GM12878 (cell line): ENCODE measurements at regions not wholly inside any gene's neighbourhood (a gene's known extent, or its start where the extent isn't known, plus 50 kb on each side); places are given as distances from the start of the nearest gene placed in this dataset.

Experiments
- ATAC-seq: fragments of 200-7000 bp; cut with Tn5 transposase; 3 replicates; pipeline ENCODE4 v1.9.1; 2020; ENCODE audit warnings: mild to moderate bottlenecking, moderate library complexity
- BruUV-seq: library from RNA; stranded (reverse); fragments of 400-500 nt; replicated peaks from 2 replicates; lab custom pipeline; 2021; lab: Mats Ljungman, UMichigan
- CTCF ChIA-PET: fragments of 300-600 bp; sonication (Branson Sonifier 250); formaldehyde crosslinking; extraction: SDS; loops from one replicate; lab custom pipeline; 2021; ENCODE audit warnings: inconsistent platforms; lab: Yijun Ruan, JAX
- POLR2A ChIA-PET: fragments of 350-600 bp; formaldehyde crosslinking; extraction: SDS; loops from one replicate; lab custom pipeline; 2021; ENCODE audit warnings: inconsistent platforms; lab: Charles Lee
- RAD21 ChIA-PET: fragments of 300-600 bp; sonication (Branson Sonifier 250); formaldehyde crosslinking; loops from one replicate; lab custom pipeline; 2023; ENCODE audit warnings: antibody characterized with exemption; ENCODE audit not compliant: unreplicated experiment; lab: Charles Lee
- SMC1A ChIA-PET: fragments of 300-600 bp; sonication (Branson Sonifier 250); formaldehyde crosslinking; loops from one replicate; lab custom pipeline; 2023; ENCODE audit not compliant: unreplicated experiment, uncharacterized antibody; lab: Charles Lee
- DNase-seq: peaks from one replicate; pipeline ENCODE4 v3.0.0-alpha.2; 2011; ENCODE audit warnings: low read depth, low spot score
- FAIRE-seq: peaks from 3 replicates; lab custom pipeline; 2011; peaks lifted over from hg19 to GRCh38; lab: Jason Lieb, UNC
- H2AFZ ChIP-seq: 2 replicates; pipeline ENCODE4 v1.6.0; 2011; ENCODE audit warnings: low read depth, low read length, control low read depth; ENCODE audit not compliant: control insufficient read depth
- H3K27ac ChIP-seq: 2 replicates; pipeline ENCODE4 v1.5.1; 2011; ENCODE audit warnings: control low read depth; ENCODE audit not compliant: control insufficient read depth, insufficient read depth
- H3K27me3 ChIP-seq, 2 experiments: replicated peaks in 1 of 2; 2 replicates each; pipeline versions ENCODE4 v1.6.0 to v1.6.1; 2011; ENCODE audit warnings: low read length in 1 of 2; ENCODE audit not compliant: control insufficient read depth in 2 of 2, insufficient read depth in 2 of 2
- H3K36me3 ChIP-seq, 2 experiments: 2 replicates each; pipeline ENCODE4 v1.5.1; 2011; ENCODE audit warnings: low read length in 1 of 2; ENCODE audit not compliant: control insufficient read depth in 2 of 2, insufficient read depth in 2 of 2
- H3K4me1 ChIP-seq: 2 replicates; pipeline ENCODE4 v1.6.1; 2011; ENCODE audit warnings: mild to moderate bottlenecking, low read length, moderate library complexity, mixed read lengths; ENCODE audit not compliant: control insufficient read depth, insufficient read depth
- H3K4me2 ChIP-seq: 2 replicates; pipeline ENCODE4 v1.6.0; 2011; ENCODE audit warnings: control low read depth; ENCODE audit not compliant: control insufficient read depth, insufficient read depth
- H3K4me3 ChIP-seq: fragments of 200-600 bp; sonication (generic); 2 replicates; pipeline ENCODE4 v1.5.1; 2016
- H3K79me2 ChIP-seq: 2 replicates; pipeline ENCODE4 v1.6.0; 2011; ENCODE audit warnings: low read length; ENCODE audit not compliant: control insufficient read depth, insufficient read depth
- H3K9ac ChIP-seq: 2 replicates; pipeline ENCODE4 v1.8.0; 2011; ENCODE audit warnings: low read length, control low read depth, mixed read lengths; ENCODE audit not compliant: control insufficient read depth, insufficient read depth
- H3K9me3 ChIP-seq: replicated peaks from 3 replicates; pipeline ENCODE4 v1.5.1; 2011; ENCODE audit warnings: mild to moderate bottlenecking, low read length; ENCODE audit not compliant: control insufficient read depth, insufficient read depth
- H4K20me1 ChIP-seq: 2 replicates; pipeline ENCODE4 v1.6.0; 2011; ENCODE audit not compliant: control insufficient read depth, insufficient read depth
- CHD4 ChIP-seq: fragments of 200-600 bp; sonication (generic); IDR thresholded peaks from 2 replicates; pipeline ENCODE4 v1.6.1; 2016; ENCODE audit warnings: mild to moderate bottlenecking
- EED ChIP-seq: sonication (generic); IDR thresholded peaks from 2 replicates; pipeline ENCODE4 v1.6.1; 2016; ENCODE audit warnings: antibody characterized with exemption, low read depth
- EGR1 ChIP-seq, 2 experiments: IDR thresholded peaks; 1 replicate in 1 of 2; 2 replicates in 1 of 2; pipeline ENCODE4 v1.6.1; 2011 to 2012; ENCODE audit warnings: low read depth in 2 of 2, low read length in 2 of 2, borderline replicate concordance in 1 of 2, mild to moderate bottlenecking in 1 of 2, moderate library complexity in 1 of 2
- FOS ChIP-seq: IDR thresholded peaks from 3 replicates; pipeline ENCODE4 v1.6.1; 2011; ENCODE audit warnings: borderline replicate concordance; ENCODE audit not compliant: insufficient read length; ENCODE audit errors: extremely low read depth
- HDAC2 ChIP-seq: fragments of 200-600 bp; sonication (generic); IDR thresholded peaks from 2 replicates; pipeline ENCODE4 v1.6.1; 2017
- KAT2A ChIP-seq: conservative IDR thresholded peaks from 2 replicates; pipeline ENCODE4 v1.6.1; 2011; ENCODE audit warnings: low read depth, low read length; ENCODE audit not compliant: control insufficient read depth
- KDM1A ChIP-seq: fragments of 200-600 bp; sonication (generic); IDR thresholded peaks from 2 replicates; pipeline ENCODE4 v1.6.1; 2016; ENCODE audit warnings: borderline replicate concordance
- RCOR1 ChIP-seq: conservative IDR thresholded peaks from 2 replicates; pipeline ENCODE4 v1.6.1; 2012; ENCODE audit warnings: low read depth, low read length, improper control_type of control experiment
- RELA ChIP-seq: fragments of 450-650 bp; IDR thresholded peaks from 2 replicates; pipeline ENCODE4 v1.8.0; 2014; ENCODE audit warnings: borderline replicate concordance; ENCODE audit not compliant: partially characterized antibody
- RFX5 ChIP-seq: IDR thresholded peaks from 2 replicates; pipeline ENCODE4 v1.6.1; 2011; ENCODE audit warnings: low read depth, low read length, improper control_type of control experiment
- SMAD1 ChIP-seq: fragments of 450-650 bp; IDR thresholded peaks from 2 replicates; pipeline ENCODE4 v1.6.1; 2018; ENCODE audit warnings: mild to moderate bottlenecking, low read depth; ENCODE audit not compliant: partially characterized antibody
- ZNF274 ChIP-seq: IDR thresholded peaks from one replicate; pipeline ENCODE4 v1.8.0; 2011; ENCODE audit not compliant: insufficient read length, insufficient read depth
- WGBS: methylation state at CpG from one replicate; pipeline ENCODE4 v1.1.6; 2016; ENCODE audit warnings: low lambda C conversion rate; ENCODE audit not compliant: insufficient replicate concordance, insufficient coverage; ENCODE audit errors: missing lambda C conversion rate; 5-methylcytosine and 5-hydroxymethylcytosine counted together
- in situ Hi-C: fragments of 300-500 bp; cut with MboI; formaldehyde crosslinking; loops from 9 replicates; pipeline ENCODE4 v1.14.3; 2018; ENCODE audit warnings: mixed read lengths
- intact Hi-C: fragments of 100-400 bp; cut with micrococcal nuclease; formaldehyde crosslinking; loops from one replicate; pipeline ENCODE4 v1.14.2; 2022; ENCODE audit not compliant: unreplicated experiment

- no peaks in the 10 kb centered on the region for H3K27me3 ChIP-seq
- TF ChIP-seq RCOR1 (no peak), FOS (no peak), CHD4 (no peak), EGR1 (IDR thresholded peaks at IDR 0.05; ENCODE audit: borderline replicate concordance in 1 of 2, low read depth in 2 of 2, low read length in 2 of 2) (no peak), RFX5 (no peak), RELA (no peak), KDM1A (no peak), ZNF274 (no peak)
- TF ChIP-seq, all 136 proteins: peak for 0
- ChIA-PET CTCF (no interaction called here), POLR2A (no interaction called here), SMC1A (no interaction called here), RAD21 (no interaction called here)
- intact Hi-C loops (no loop called here), in situ Hi-C loops (no loop called here)
- ATAC-seq (no peak), DNase-seq (no peak), FAIRE-seq (no peak)
- no peak overlapping the region for H3K27ac ChIP-seq
- H3K9me3 ChIP-seq: no peaks in the 10 kb centered on the region
- no peak overlapping the region for H2AFZ ChIP-seq
- H3K9ac ChIP-seq: no peak overlapping the region
- H3K4me1 ChIP-seq: no peaks in the 10 kb centered on the region
- no peak overlapping the region for H3K4me2 ChIP-seq
- no peaks in the 10 kb centered on the region for H3K36me3 ChIP-seq
- WGBS: 25% methylated on average over 3 of the region's 3 CpGs
- H3K79me2 ChIP-seq: no peaks in the 10 kb centered on the region
- H4K20me1 ChIP-seq: no peaks in the 10 kb centered on the region
- BruUV-seq: no TSS peak
- no peak overlapping the region for H3K4me3 ChIP-seq
Measured at GRCh38 chr14:38959021-38959420, 144.0 kb downstream of the SEC23A start.

DNA sequence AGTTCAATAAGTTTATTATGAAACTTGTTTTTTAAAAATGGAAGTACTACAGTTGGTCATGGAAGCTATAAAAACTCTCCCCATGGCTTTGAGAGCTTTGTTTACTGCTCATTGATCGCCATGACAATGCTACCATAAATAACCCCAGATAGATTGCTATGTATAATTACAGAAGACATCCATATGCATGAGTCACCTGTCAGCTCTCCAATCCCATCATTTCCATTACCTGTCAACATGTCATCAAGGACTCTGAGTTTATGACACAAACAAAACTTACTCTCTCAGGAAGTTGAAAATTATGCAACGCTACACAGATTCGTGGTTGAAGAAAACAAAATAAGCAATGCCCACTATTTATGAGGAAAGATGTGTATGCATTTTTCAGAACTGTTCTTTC, 144.4 kb downstream of the SEC23A start:
- Histone ChIP-seq H3K79me2 (no peaks in the 10 kb centered on the region), H3K27me3 (no peaks in the 10 kb centered on the region), H3K4me3 (no peak overlapping the region), H3K36me3 (no peaks in the 10 kb centered on the region), H3K4me1 (no peaks in the 10 kb centered on the region), H4K20me1 (no peaks in the 10 kb centered on the region), H3K4me2 (no peak overlapping the region), H2AFZ (no peak overlapping the region), H3K9me3 (no peaks in the 10 kb centered on the region), H3K9ac (no peak overlapping the region), H3K27ac (no peak overlapping the region)
- DNase-seq: no peak
- SMC1A ChIA-PET: no interaction called here
- intact Hi-C loops (no loop called here), in situ Hi-C loops (no loop called here)
- ATAC-seq: no peak
- RAD21 ChIA-PET: no interaction called here
- CTCF ChIA-PET: no interaction called here
- POLR2A ChIA-PET: no interaction called here
- TF ChIP-seq KAT2A: no peak
- no peak for TF ChIP-seq SMAD1
- TF ChIP-seq HDAC2: no peak
- no peak for TF ChIP-seq EED
- no peak for FAIRE-seq
- BruUV-seq: no TSS peak
- WGBS: 10% methylated on average over 3 of the region's 3 CpGs
